ENCODE measurements at regions not wholly inside any gene's neighbourhood (a gene's known extent, or its start where the extent isn't known, plus 50 kb on each side); places are given as distances from the start of the nearest gene placed in this dataset.

DNA sequence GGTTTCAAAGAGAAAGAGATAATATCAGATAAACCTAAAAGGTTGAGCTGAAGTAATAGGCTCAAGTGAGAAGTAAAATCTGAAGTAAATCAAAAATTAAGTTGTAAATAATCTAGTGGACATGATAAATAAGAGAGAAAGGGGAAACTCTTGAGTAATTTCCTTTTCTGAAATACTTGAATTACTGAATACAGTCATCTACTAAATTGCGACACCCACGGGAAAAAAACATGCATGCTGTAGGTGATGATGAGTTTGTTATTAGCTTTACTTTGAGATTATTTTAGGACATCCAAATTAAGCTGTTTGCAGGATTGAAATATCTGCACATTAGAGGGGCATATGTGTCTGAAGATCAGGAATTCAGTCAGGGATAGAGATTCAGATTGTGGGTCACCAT, 50.0 kb upstream of the CARD18 start:
- TF ChIP-seq, protein P1, sequence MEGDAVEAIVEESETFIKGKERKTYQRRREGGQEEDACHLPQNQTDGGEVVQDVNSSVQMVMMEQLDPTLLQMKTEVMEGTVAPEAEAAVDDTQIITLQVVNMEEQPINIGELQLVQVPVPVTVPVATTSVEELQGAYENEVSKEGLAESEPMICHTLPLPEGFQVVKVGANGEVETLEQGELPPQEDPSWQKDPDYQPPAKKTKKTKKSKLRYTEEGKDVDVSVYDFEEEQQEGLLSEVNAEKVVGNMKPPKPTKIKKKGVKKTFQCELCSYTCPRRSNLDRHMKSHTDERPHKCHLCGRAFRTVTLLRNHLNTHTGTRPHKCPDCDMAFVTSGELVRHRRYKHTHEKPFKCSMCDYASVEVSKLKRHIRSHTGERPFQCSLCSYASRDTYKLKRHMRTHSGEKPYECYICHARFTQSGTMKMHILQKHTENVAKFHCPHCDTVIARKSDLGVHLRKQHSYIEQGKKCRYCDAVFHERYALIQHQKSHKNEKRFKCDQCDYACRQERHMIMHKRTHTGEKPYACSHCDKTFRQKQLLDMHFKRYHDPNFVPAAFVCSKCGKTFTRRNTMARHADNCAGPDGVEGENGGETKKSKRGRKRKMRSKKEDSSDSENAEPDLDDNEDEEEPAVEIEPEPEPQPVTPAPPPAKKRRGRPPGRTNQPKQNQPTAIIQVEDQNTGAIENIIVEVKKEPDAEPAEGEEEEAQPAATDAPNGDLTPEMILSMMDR (IDR thresholded peaks at IDR 0.05), result no peak
- no peak for TF ChIP-seq POLR2A (IDR thresholded peaks at IDR 0.05)
